Erythroblast (primary cell): ENCODE measurements at regions not wholly inside any gene's neighbourhood (a gene's known extent, or its start where the extent isn't known, plus 50 kb on each side); places are given as distances from the start of the nearest gene placed in this dataset.

Experiments
- DNase-seq, 2 experiments: peaks; one replicate each; lab custom pipeline; 2025; lab: John Stamatoyannopoulos, UW
- GATA1 ChIP-seq: IDR thresholded peaks from 2 replicates; pipeline ENCODE4 v1.6.1; 2011; ENCODE audit warnings: low read depth, mild to moderate bottlenecking, control low read depth, low read length, moderate library complexity
- POLR2A ChIP-seq: IDR thresholded peaks from 2 replicates; pipeline ENCODE4 v1.6.1; 2011; ENCODE audit warnings: mild to moderate bottlenecking, low read length

DNA sequence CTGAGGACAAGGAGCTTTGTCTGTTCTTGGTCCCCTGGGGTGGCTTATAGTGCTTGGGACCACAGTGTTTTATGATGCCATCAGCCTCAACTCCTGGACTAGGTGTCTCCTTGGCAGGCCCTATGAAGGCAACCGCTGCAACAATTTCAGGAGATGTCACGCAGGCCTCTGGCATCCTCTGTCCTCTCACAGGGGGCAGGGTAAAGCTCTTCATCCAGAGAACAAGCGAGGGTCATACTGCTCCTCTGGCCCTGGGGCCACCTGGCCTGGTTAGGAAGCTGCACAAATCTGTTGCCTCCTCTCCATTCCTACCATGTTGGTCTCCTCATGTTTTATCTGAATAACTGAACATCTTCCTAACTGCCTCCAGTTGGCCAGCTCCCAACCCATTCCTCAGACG lies 148.9 kb upstream of the SPEF2 start:
- no peak for DNase-seq
- TF ChIP-seq POLR2A (no peak), GATA1 (no peak)

DNA sequence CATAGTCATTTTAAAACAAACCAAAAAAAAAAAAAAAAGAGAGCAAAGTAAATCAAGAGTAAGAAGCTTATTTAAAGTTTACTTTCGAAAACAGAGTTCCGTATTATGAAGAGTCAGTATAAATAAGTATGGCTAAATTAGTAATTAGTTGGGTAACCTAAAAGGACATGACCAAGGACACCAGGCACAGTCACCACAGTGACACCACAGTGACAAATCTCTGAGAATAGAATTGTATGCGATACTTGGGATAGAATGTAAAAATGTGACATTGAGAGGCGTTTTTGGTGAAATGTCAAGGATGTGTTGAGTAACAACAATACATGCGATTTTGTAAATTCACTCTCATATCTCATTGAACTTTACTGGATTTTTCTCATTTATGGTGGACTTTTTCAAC lies 150.9 kb upstream of the SPEF2 start:
- no peak for DNase-seq
- TF ChIP-seq POLR2A (no peak), GATA1 (no peak)

DNA sequence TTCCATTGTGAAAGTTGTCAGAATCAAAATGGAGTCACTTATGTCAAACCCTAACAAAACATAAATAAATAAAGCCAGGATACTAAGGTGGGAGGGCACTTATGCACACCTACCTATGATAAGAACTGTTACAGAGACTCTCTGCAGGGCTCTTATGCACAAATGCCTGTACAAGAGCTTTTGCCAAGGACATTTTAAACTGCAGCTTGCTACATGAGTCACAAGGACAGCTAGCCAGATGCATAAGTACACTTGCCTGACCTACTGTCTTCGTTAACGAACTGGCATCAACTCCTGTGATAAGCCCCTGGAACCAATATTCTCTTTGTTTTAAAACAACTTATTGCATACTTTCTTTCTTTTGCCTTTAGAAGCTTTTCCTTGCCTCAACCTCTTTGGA lies 152.9 kb upstream of the SPEF2 start:
- TF ChIP-seq GATA1 (no peak), POLR2A (no peak)
- no peak for DNase-seq

- TF ChIP-seq GATA1 = no peak
- TF ChIP-seq POLR2A = no peak
- no peak for DNase-seq
These were observed 156.1 kb upstream of the SPEF2 start for GRCh38 chr5:35461530-35461929.

DNA sequence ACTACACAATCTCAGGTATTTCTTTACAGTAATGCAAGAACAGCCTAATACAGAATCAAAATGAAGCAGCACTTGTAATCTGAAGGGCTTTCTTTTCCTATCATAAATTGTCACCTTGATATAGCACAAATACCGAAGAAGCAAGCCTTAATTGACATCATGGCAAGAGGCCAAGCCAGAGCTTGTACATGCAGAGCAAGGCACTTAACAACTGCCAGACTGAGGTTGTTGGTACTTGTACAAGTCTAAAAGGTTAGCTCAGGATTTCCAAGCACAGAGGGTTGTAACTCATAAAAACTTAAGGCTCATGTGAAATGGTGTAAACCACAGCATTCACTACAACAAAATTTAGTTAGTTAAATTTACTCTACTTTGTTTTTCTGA lies 158.8 kb upstream of the SPEF2 start:
- TF ChIP-seq POLR2A (no peak), GATA1 (no peak)

DNA sequence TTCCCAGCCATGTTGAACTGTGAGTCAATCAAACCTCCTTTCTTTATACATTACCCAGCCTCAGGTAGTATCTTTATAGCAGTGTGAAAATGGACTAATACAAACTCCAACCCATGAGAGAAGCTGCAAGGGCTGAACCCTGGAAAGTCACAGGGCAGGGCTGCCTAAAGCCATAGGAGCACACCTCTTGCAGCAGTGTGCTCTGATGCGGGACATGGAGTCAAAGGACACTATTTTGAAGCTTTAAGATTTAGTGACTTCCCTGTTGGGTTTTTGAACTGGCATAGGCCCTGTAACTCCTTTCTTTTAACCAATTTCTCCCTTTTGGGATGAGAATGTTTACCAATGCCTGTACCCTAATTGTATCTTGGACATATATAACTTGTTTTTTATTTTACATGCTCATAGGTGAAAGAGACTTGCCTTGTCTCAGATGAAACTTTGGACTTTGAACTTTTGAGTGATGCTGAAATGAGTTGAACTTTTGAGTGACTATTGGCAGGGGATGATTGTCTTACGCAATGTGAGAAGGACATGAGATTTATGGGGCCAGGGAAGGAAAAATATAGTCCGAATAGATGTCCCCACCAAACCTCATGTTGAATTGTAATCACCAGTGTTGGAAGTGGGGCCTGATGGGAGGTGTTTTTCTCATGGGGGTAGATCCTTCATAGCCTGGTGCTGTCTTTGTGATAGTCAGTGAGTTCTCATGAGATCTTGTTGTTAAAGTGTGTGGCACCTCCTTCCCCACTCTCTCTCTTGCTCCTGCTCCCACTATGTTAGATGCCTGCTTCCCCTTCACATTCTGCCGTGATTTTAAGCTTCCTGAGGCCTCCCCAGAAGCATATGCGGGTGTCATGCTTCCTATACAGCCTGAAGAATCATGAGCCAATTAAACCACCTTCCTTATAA lies 159.5 kb upstream of the SPEF2 start:
- no peak for TF ChIP-seq POLR2A
- no peak for TF ChIP-seq GATA1
- DNase-seq = no peak

More for the DNA sequence above, 158.8 kb upstream of the SPEF2 start:
- DNase-seq = no peak

DNA sequence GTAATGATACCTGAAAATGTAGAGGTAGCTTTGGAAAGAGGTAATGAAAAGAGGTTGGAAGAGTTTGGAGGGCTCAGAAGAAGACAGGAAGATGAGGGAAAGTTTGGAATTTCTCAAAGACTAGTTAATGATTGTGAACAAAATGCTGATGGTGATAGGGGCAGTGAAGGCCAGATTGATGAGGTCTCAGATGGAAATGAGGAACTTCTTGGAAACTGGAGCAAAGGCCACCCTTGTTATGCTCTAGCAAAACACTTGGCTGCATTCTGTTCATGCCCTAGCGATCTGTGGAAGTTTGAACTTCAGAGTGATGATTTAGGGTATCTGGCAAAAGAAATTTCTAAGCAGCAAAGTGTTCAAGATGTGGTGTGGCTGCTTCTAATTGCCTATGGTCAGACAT lies 161.2 kb upstream of the SPEF2 start:
- TF ChIP-seq POLR2A (no peak), GATA1 (no peak)
- DNase-seq = no peak

GRCh38 chr5:35454011-35454525 lies 163.6 kb upstream of the SPEF2 start:
- DNase-seq = no peak
- TF ChIP-seq GATA1 = no peak
- no peak for TF ChIP-seq POLR2A

DNA sequence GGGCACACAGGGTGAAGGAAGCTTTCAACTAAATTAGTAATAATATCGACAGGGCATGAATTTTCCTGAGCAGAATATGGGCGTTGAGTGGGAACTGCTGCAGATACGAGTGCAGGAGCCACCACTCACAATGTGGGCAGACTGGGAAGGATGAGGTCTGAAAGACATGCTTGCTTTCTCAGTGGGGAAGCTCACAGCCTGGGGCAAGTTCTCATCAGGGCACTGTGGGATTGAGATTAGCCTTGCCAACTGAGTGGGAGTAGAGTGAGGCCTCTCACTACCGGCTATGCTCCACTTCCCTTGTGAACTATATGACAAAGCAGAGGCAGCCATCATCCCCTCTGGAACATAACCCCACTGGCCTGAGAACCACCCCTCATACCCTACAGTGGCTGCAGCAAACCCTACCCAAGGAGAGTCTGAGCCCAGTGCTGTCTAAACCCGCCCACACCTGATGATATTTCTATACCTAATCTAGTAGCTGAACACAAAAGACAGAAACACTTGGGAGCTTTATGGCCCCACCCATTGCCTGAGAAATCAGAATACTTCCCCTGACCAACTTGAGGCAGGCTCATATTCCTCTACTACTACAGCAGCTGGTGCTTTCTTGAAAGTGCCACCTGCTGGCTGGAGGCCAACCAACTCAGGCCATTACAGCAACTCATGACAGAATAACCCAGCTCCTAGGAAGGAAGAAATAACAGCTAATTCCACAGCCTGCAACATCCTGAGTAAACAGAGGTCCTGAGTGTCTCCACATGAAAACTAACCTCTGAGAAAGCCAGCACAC lies 173.7 kb upstream of the SPEF2 start:
- TF ChIP-seq GATA1 = no peak
- TF ChIP-seq POLR2A = no peak
- DNase-seq = no peak

DNA sequence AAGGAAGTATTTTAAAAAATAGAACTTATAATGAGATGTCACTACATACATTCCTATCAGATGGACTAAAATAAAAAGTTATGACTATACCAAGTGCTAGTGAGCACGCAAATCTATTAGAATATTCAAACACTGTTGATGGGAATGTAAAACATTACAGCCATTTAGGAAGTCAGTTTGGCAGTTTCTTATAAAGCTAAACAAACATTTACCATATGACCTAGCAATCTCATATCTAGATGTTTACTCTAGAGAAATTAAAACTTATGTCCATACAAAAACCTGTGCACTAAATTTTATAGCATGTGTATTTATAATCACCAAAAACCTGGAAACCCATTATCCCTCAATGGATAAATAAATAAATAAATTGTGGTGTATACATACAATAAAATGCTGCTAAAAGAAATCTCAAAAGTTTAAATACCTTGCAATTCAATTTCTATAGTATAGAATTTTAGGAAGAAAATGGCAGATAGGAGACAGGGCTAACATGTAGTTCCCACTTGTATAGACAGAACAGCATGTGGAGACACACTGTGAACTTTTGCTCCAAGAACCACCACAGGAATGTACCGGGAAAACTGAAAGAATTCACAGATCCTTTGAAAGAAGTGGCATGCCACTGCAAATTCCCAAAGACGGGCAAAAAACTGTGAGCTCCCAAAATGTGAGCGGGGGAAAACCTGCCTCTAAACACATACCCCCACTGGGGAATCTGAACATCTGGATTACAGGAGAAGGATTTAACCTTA lies 174.6 kb upstream of the SPEF2 start:
- no peak for TF ChIP-seq POLR2A
- TF ChIP-seq GATA1 = no peak
- no peak for DNase-seq

DNA sequence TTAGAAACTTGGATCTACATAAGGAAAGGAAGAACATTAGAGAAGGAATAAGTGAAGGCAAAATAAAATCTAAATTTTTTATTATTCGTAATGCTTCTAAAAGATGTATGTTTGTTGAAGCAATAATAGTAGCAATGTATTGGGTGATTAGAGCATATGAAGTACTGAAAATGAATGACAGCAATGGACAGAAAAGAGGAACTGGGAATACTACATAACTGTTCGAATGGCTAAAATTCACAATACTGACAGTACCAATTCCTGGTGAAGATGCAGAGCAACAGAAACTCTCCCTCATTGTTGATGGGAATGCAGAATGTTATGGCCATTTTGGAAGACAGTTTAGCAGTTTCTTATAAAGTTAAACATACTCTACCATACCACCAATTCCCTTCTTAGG lies 177.3 kb upstream of the SPEF2 start:
- TF ChIP-seq POLR2A (no peak), GATA1 (no peak)
- DNase-seq = no peak

- DNase-seq = no peak
- no peak for TF ChIP-seq POLR2A
- TF ChIP-seq GATA1 = no peak
These were observed 178.9 kb upstream of the SPEF2 start for GRCh38 chr5:35438786-35439185.

- TF ChIP-seq POLR2A (no peak), GATA1 (no peak)
- DNase-seq = no peak
These were observed 179.4 kb upstream of the SPEF2 start for GRCh38 chr5:35438288-35438687.
